NOMO-1 treated with DMSO at 0.1 percent for 48 hours (cell line): ENCODE measurements at regions not wholly inside any gene's neighbourhood (a gene's known extent, or its start where the extent isn't known, plus 50 kb on each side); places are given as distances from the start of the nearest gene placed in this dataset.

Experiments used
- DNase-seq: peaks from one replicate; lab custom pipeline; 2025; ENCODE audit not compliant: unreplicated experiment; lab: John Stamatoyannopoulos, UW

GRCh38 chr13:71090990-71091389 lies 776.0 kb downstream of the DACH1 start:
- no peak for DNase-seq

- DNase-seq = no peak
These were observed 777.9 kb downstream of the DACH1 start for GRCh38 chr13:71089056-71089455.

GRCh38 chr13:71087432-71087831 lies 779.6 kb downstream of the DACH1 start:
- DNase-seq = no peak

GRCh38 chr13:71087006-71087405 lies 780.0 kb downstream of the DACH1 start:
- no peak for DNase-seq

GRCh38 chr13:71082631-71083030 lies 784.4 kb downstream of the DACH1 start:
- DNase-seq = no peak

- no peak for DNase-seq
These were observed 787.4 kb downstream of the DACH1 start for GRCh38 chr13:71079638-71080037.

- no peak for DNase-seq
These were observed 799.0 kb downstream of the DACH1 start for GRCh38 chr13:71068041-71068440.

- DNase-seq = no peak
These were observed 799.7 kb downstream of the DACH1 start for GRCh38 chr13:71067165-71067815.

- DNase-seq = no peak
These were observed 810.4 kb downstream of the DACH1 start for GRCh38 chr13:71056581-71056980.

GRCh38 chr13:71055644-71056043 lies 811.4 kb downstream of the DACH1 start:
- DNase-seq = no peak

GRCh38 chr13:71055047-71055446 lies 812.0 kb downstream of the DACH1 start:
- DNase-seq = no peak

GRCh38 chr13:71054358-71054757 lies 812.6 kb downstream of the DACH1 start:
- DNase-seq = peak; percentile 2

GRCh38 chr13:71051573-71051972 lies 815.4 kb downstream of the DACH1 start:
- DNase-seq = no peak

GRCh38 chr13:71046360-71047079 lies 820.5 kb downstream of the DACH1 start:
- DNase-seq = no peak

- DNase-seq = no peak
These were observed 821.9 kb downstream of the DACH1 start for GRCh38 chr13:71045101-71045500.

- DNase-seq = no peak
These were observed 827.6 kb downstream of the DACH1 start for GRCh38 chr13:71039440-71039839.

GRCh38 chr13:71034018-71034417 lies 833.0 kb downstream of the DACH1 start:
- DNase-seq = no peak

GRCh38 chr13:71033026-71033425 lies 834.0 kb downstream of the DACH1 start:
- DNase-seq = no peak

- no peak for DNase-seq
These were observed 836.2 kb downstream of the DACH1 start for GRCh38 chr13:71030784-71031183.

GRCh38 chr13:71028884-71029283 lies 838.1 kb downstream of the DACH1 start:
- DNase-seq = no peak

GRCh38 chr13:71021825-71022422 lies 845.1 kb downstream of the DACH1 start:
- DNase-seq = peak; percentile 10

- DNase-seq = no peak
These were observed 848.0 kb downstream of the DACH1 start for GRCh38 chr13:71018995-71019394.
